Astrocyte of the spinal cord (primary cell): ENCODE measurements at regions not wholly inside any gene's neighbourhood (a gene's known extent, or its start where the extent isn't known, plus 50 kb on each side); places are given as distances from the start of the nearest gene placed in this dataset.

ENCODE experiments used
- DNase-seq: peaks from one replicate; pipeline ENCODE4 v3.0.0; 2011; ENCODE audit warnings: low read depth, low spot score
- H3K4me3 ChIP-seq: 2 replicates; pipeline ENCODE4 v1.5.1; 2011; ENCODE audit warnings: low read depth, mild to moderate bottlenecking, low read length, moderate library complexity
- CTCF ChIP-seq: IDR thresholded peaks from 2 replicates; pipeline ENCODE4 v1.5.1; 2012; ENCODE audit warnings: low read depth, mild to moderate bottlenecking, low read length, inconsistent platforms
- in situ Hi-C: cut with HindIII; loops from 2 replicates; pipeline ENCODE4 v1.10.0; 2017; ENCODE audit warnings: low sequenced_read_pairs

GRCh38 chr5:152151113-152151512 lies 226.5 kb upstream of the GLRA1 start:
- DNase-seq: no peak
- in situ Hi-C loops: no loop called here
- no peak for TF ChIP-seq CTCF

GRCh38 chr5:152147286-152147685 lies 222.6 kb upstream of the GLRA1 start:
- no peak for DNase-seq
- in situ Hi-C loops: no loop called here
- TF ChIP-seq CTCF: no peak
- H3K4me3 ChIP-seq: no peak overlapping the region

More at GRCh38 chr5:152151113-152151512, 226.5 kb upstream of the GLRA1 start:
- no peak overlapping the region for H3K4me3 ChIP-seq

- no peak for TF ChIP-seq CTCF
- no peak overlapping the region for H3K4me3 ChIP-seq
- no peak for DNase-seq
- in situ Hi-C loops: no loop called here
Measured at GRCh38 chr5:152146566-152146965, 221.9 kb upstream of the GLRA1 start.

- in situ Hi-C loops: no loop called here
- no peak for DNase-seq
Measured at GRCh38 chr5:152144556-152144955, 219.9 kb upstream of the GLRA1 start.

GRCh38 chr5:152144030-152144429 lies 219.4 kb upstream of the GLRA1 start:
- in situ Hi-C loops: no loop called here

More at GRCh38 chr5:152144556-152144955, 219.9 kb upstream of the GLRA1 start:
- no peak for TF ChIP-seq CTCF
- no peak overlapping the region for H3K4me3 ChIP-seq

GRCh38 chr5:152142840-152143469 lies 218.3 kb upstream of the GLRA1 start:
- DNase-seq: peak; percentile 45
- no peak overlapping the region for H3K4me3 ChIP-seq
- peak; percentile 98 for TF ChIP-seq CTCF
- in situ Hi-C loops: no loop called here

More at GRCh38 chr5:152144030-152144429, 219.4 kb upstream of the GLRA1 start:
- no peak overlapping the region for H3K4me3 ChIP-seq
- no peak for TF ChIP-seq CTCF
- no peak for DNase-seq
